GM06990 (cell line): ENCODE measurements at regions not wholly inside any gene's neighbourhood (a gene's known extent, or its start where the extent isn't known, plus 50 kb on each side); places are given as distances from the start of the nearest gene placed in this dataset.
"Not testable (repeated sequence)": the region's sequence is repeated elsewhere in the genome, so short reads cannot be mapped to it uniquely, and the experiment has no call there.

Source experiments
- DNase-seq: peaks from one replicate; pipeline ENCODE4 v3.0.0-alpha.2; 2011; ENCODE audit not compliant: insufficient read length; ENCODE audit errors: extremely low read depth
- H3K27me3 ChIP-seq: replicated peaks from 2 replicates; pipeline ENCODE4 v1.6.0; 2011; ENCODE audit warnings: low read length; ENCODE audit not compliant: control insufficient read depth, insufficient read depth
- H3K36me3 ChIP-seq: 2 replicates; pipeline ENCODE4 v1.5.1; 2011; ENCODE audit warnings: low read length; ENCODE audit not compliant: control insufficient read depth, insufficient read depth
- H3K4me3 ChIP-seq: replicated peaks from 2 replicates; pipeline ENCODE4 v1.5.1; 2011; ENCODE audit warnings: low read depth, mild to moderate bottlenecking, control low read depth, low read length
- CTCF ChIP-seq: IDR thresholded peaks from 2 replicates; pipeline ENCODE4 v1.5.1; 2011; ENCODE audit warnings: low read length, control low read depth, mild to moderate bottlenecking, inconsistent platforms; ENCODE audit not compliant: insufficient read depth, poor library complexity, severe bottlenecking

DNA sequence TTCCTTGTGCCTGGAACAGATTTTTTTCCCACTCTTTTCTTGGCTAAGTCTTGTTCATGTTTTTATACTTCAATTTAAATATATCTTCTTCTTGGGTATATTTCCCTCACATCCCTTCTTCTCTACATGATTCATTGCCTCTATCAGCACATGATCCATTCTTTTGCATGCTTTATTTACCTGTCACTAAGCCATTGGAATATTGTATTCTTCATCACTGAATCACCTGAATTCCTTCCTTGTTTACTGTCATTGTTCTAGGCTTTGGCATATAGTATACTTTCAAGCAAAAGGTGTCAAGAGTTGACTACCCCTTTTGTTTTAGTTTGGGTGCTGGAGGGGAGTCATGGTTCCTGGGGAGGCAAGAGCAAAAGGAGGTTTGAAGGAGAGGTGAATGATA is 464.5 kb upstream of the LRRC7 start:
- DNase-seq: no peak
- TF ChIP-seq CTCF: no peak
- Histone ChIP-seq H3K36me3 (no peaks in the 10 kb centered on the region), H3K4me3 (no peak overlapping the region), H3K27me3 (no peaks in the 10 kb centered on the region)

- DNase-seq: no peak
- no peak for TF ChIP-seq CTCF
- no peaks in the 10 kb centered on the region for H3K36me3 ChIP-seq
- no peak overlapping the region for H3K4me3 ChIP-seq
- H3K27me3 ChIP-seq: no peaks in the 10 kb centered on the region
These were observed 463.9 kb upstream of the LRRC7 start for GRCh38 chr1:69103705-69104385.

DNA sequence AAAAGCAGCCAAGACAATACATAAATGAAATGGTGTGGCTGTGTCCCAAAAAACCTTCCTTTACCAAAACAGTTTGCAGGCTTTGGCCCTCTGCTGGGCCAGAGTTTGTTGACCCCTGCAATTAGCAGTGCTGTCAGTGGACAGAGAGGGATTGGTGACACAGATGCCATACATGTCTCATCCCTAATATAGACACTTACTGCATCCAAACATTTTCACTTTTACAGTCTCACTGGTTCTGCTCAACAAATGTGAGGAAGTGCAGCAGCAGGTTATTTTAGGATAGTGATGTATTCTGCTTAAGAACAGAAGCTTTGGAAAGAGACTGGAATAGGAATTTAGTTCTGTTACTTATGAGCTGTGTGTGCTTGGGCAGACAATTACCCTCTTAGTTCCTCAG is 462.8 kb upstream of the LRRC7 start:
- Histone ChIP-seq H3K36me3 (no peaks in the 10 kb centered on the region), H3K4me3 (no peak overlapping the region), H3K27me3 (no peaks in the 10 kb centered on the region)
- no peak for TF ChIP-seq CTCF
- DNase-seq: no peak

DNA sequence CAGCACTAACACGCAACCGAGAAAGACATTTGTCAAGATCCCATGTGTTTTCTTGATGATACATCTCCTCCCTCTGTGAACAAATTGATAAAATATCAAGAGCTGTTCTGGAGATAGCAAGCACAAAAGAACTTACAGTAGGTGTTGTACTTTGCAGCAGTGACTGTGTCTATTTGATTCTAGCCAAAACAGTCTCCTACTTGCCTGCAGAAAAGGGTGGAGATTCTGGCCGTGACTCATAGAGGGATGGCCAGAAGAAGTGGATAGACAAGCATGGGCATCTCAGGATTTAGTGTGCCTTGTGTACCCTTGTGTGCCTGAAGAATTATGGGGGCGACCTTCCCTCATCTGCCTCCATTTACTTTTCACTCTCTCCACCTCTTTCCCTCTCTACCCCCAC is 458.4 kb upstream of the LRRC7 start:
- no peaks in the 10 kb centered on the region for H3K27me3 ChIP-seq
- no peak for DNase-seq
- no peak overlapping the region for H3K4me3 ChIP-seq
- TF ChIP-seq CTCF: no peak
- no peaks in the 10 kb centered on the region for H3K36me3 ChIP-seq

DNA sequence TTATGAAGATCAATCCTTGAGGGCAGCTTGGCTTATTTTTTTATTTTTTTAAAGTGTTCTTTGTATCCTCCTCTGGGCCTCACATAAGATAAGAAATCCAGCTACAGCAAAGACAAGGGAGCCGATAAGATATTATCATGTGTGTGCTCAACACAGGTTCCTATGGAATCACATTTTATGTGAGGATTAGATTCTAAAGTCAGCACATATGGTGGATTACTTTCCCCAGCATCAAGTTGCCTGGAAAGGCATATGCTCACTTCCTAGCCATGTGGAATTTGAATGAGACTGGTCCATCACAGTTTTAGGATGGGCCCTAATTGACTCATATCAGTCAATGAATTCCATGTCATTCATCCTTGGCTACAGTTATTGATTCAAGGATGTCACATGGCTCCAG is 456.9 kb upstream of the LRRC7 start:
- H3K36me3 ChIP-seq: no peaks in the 10 kb centered on the region
- no peak overlapping the region for H3K4me3 ChIP-seq
- TF ChIP-seq CTCF: no peak
- no peaks in the 10 kb centered on the region for H3K27me3 ChIP-seq
- DNase-seq: no peak

- not testable (repeated sequence) for H3K36me3 ChIP-seq, DNase-seq, H3K4me3 ChIP-seq, H3K27me3 ChIP-seq
These were observed 447.5 kb upstream of the LRRC7 start for GRCh38 chr1:69120126-69120741.
